ENCODE measurements at regions not wholly inside any gene's neighbourhood (a gene's known extent, or its start where the extent isn't known, plus 50 kb on each side); places are given as distances from the start of the nearest gene placed in this dataset.

- no peaks in the 10 kb centered on the region for H3K27me3 ChIP-seq (ENCODE audit: insufficient read depth, low read depth, low read length)
- no peaks in the 10 kb centered on the region for H3K9me3 ChIP-seq (ENCODE audit: low read length)
- no peaks in the 10 kb centered on the region for H3K36me3 ChIP-seq (ENCODE audit: insufficient read depth, low read length)
- H2AFZ ChIP-seq (ENCODE audit: low read depth, low read length), result no peak overlapping the region
- no peaks in the 10 kb centered on the region for H3F3A ChIP-seq (ENCODE audit: insufficient read depth, low read length, poor library complexity, severe bottlenecking)
- TF ChIP-seq REST (IDR thresholded peaks at IDR 0.05; ENCODE audit: borderline replicate concordance), result no peak
- H3K27ac ChIP-seq (ENCODE audit: low read length), result no peak overlapping the region
- no peaks in the 10 kb centered on the region for H3K79me2 ChIP-seq (replicated peaks; ENCODE audit: insufficient read depth, low read length)
- no peaks in the 10 kb centered on the region for H3K9me2 ChIP-seq (ENCODE audit: insufficient read depth, low read length)
- no peaks in the 10 kb centered on the region for H4K20me1 ChIP-seq (ENCODE audit: insufficient read depth)
- no peak overlapping the region for H3K9ac ChIP-seq (ENCODE audit: low read length)
- H3K4me2 ChIP-seq (ENCODE audit: low read length), result no peak overlapping the region
- no peak overlapping the region for H3K4me3 ChIP-seq (ENCODE audit: low read length)
These were observed 193.3 kb downstream of the RAMP3 start for GRCh38 chr7:45350896-45351295.

GRCh38 chr7:45358287-45358686, 200.7 kb downstream of the RAMP3 start:
- TF ChIP-seq RAD21 (conservative IDR thresholded peaks at IDR 0.05) (no peak), POLR2AphosphoS5 (IDR thresholded peaks at IDR 0.05) (no peak), MXI1 (conservative IDR thresholded peaks at IDR 0.05; ENCODE audit: poor library complexity, severe bottlenecking) (no peak)
- H3K4me3 ChIP-seq (ENCODE audit: low read length), result no peak overlapping the region
- no peaks in the 10 kb centered on the region for H3K9me3 ChIP-seq (ENCODE audit: low read length)
- no peaks in the 10 kb centered on the region for H3K36me3 ChIP-seq (ENCODE audit: insufficient read depth, low read length)
- H3K9ac ChIP-seq (ENCODE audit: low read length), result no peak overlapping the region
- no peak overlapping the region for H3K27ac ChIP-seq (ENCODE audit: low read length)
- H2AFZ ChIP-seq (ENCODE audit: low read depth, low read length), result no peak overlapping the region
- H3K79me2 ChIP-seq (replicated peaks; ENCODE audit: insufficient read depth, low read length), result no peaks in the 10 kb centered on the region
- H3F3A ChIP-seq (ENCODE audit: insufficient read depth, low read length, poor library complexity, severe bottlenecking), result no peaks in the 10 kb centered on the region
- no peaks in the 10 kb centered on the region for H3K9me2 ChIP-seq (ENCODE audit: insufficient read depth, low read length)
- H4K20me1 ChIP-seq (ENCODE audit: insufficient read depth), result no peaks in the 10 kb centered on the region
- no peak overlapping the region for H3K4me2 ChIP-seq (ENCODE audit: low read length)
- no peaks in the 10 kb centered on the region for H3K27me3 ChIP-seq (ENCODE audit: insufficient read depth, low read depth, low read length)

GRCh38 chr7:45359250-45359649, 201.7 kb downstream of the RAMP3 start:
- Histone ChIP-seq H3K9me2 (ENCODE audit: insufficient read depth, low read length) (no peaks in the 10 kb centered on the region), H3K27ac (ENCODE audit: low read length) (no peak overlapping the region), H3K4me3 (ENCODE audit: low read length) (no peak overlapping the region), H2AFZ (ENCODE audit: low read depth, low read length) (no peak overlapping the region), H3K4me2 (ENCODE audit: low read length) (no peak overlapping the region), H3F3A (ENCODE audit: insufficient read depth, low read length, poor library complexity, severe bottlenecking) (no peaks in the 10 kb centered on the region), H3K79me2 (replicated peaks; ENCODE audit: insufficient read depth, low read length) (no peaks in the 10 kb centered on the region), H3K27me3 (ENCODE audit: insufficient read depth, low read depth, low read length) (no peaks in the 10 kb centered on the region), H3K9ac (ENCODE audit: low read length) (no peak overlapping the region), H4K20me1 (ENCODE audit: insufficient read depth) (no peaks in the 10 kb centered on the region), H3K9me3 (ENCODE audit: low read length) (no peaks in the 10 kb centered on the region), H3K36me3 (ENCODE audit: insufficient read depth, low read length) (no peaks in the 10 kb centered on the region)
- no peak for TF ChIP-seq MXI1 (conservative IDR thresholded peaks at IDR 0.05; ENCODE audit: poor library complexity, severe bottlenecking)
- TF ChIP-seq EZH2 (IDR thresholded peaks at IDR 0.05; ENCODE audit: borderline replicate concordance, insufficient read depth, low read length, poor library complexity, severe bottlenecking), result no peak
- no peak for TF ChIP-seq REST (IDR thresholded peaks at IDR 0.05; ENCODE audit: borderline replicate concordance)
- TF ChIP-seq CTCF (IDR thresholded peaks at IDR 0.05; ENCODE audit: poor library complexity, severe bottlenecking), result no peak
- TF ChIP-seq RAD21 (conservative IDR thresholded peaks at IDR 0.05), result no peak
- no peak for TF ChIP-seq SMC3 (conservative IDR thresholded peaks at IDR 0.05; ENCODE audit: poor library complexity)
- no peak for TF ChIP-seq POLR2AphosphoS5 (IDR thresholded peaks at IDR 0.05)
- no peak for TF ChIP-seq EP300 (conservative IDR thresholded peaks at IDR 0.05; ENCODE audit: poor library complexity, severe bottlenecking)

Measured in neural cell (in vitro differentiated cells).